RWPE1 (cell line): ENCODE measurements at regions not wholly inside any gene's neighbourhood (a gene's known extent, or its start where the extent isn't known, plus 50 kb on each side); places are given as distances from the start of the nearest gene placed in this dataset.

ENCODE experiments used
- CTCF ChIA-PET: fragments of 350-600 bp; sonication (Branson Sonifier 250); formaldehyde crosslinking; extraction: SDS; loops from one replicate; lab custom pipeline; 2021; lab: Yijun Ruan, JAX
- POLR2A ChIA-PET: fragments of 400-600 bp; formaldehyde crosslinking; extraction: SDS; loops from one replicate; lab custom pipeline; 2020; ENCODE audit warnings: antibody characterized with exemption; ENCODE audit not compliant: low non-redundant PET; lab: Yijun Ruan, JAX
- DNase-seq: peaks from one replicate; pipeline ENCODE4 v3.0.0; 2012; ENCODE audit warnings: low spot score
- H3K27ac ChIP-seq: fragments of 450-650 bp; 2 replicates; pipeline ENCODE4 v1.5.1; 2017
- CTCF ChIP-seq: fragments of 450-650 bp; conservative IDR thresholded peaks from 2 replicates; pipeline ENCODE4 v1.5.1; 2017; ENCODE audit warnings: low read depth, mild to moderate bottlenecking

DNA sequence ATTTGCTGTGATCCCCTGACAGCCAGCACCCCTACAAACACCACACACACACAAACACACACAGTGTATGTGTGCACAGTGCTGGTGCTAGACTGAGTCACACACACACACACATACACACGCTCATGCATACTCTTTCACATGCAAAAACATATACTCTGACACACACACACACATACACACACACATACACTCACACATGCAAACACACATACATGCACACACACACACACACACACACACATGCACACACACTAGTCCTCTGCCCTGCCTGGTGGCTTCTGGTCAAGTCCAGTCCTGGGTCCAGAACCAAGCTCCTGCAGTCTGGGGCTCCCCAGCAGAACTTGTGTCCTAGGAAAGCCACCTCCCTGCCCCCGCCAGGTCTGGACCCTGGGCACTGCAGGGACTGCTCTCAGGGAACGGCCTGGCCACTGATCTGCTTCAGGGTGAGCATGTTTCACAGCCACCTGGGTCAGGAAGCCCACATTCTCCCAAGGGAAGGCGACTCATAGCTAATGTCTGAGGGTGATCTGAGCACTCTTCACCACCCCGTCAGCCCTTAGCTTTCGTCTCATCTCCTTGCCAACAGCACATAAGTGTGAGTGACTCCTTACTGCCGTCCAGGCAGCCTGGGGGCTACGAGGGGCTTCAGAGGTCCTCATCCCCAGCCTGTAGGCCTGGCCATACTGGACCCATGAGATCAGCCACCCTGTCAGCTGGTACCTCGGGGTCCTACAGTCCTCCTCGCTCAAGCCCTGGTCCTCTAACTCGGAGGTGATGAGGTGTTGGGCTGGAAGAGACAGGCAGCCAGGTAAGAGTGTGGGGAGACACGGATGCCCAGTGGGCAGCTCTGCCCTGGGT lies 88.1 kb downstream of the MCFD2 start:
- no peak overlapping the region for H3K27ac ChIP-seq
- DNase-seq, result no peak
- CTCF ChIA-PET, result interaction anchor here (0.6 kb wide), 1 partner anchor 14 kb away, joined by 4 read pairs; no protein-coding TSS in a partner anchor
- no peak for TF ChIP-seq CTCF
- POLR2A ChIA-PET, result no interaction called here

DNA sequence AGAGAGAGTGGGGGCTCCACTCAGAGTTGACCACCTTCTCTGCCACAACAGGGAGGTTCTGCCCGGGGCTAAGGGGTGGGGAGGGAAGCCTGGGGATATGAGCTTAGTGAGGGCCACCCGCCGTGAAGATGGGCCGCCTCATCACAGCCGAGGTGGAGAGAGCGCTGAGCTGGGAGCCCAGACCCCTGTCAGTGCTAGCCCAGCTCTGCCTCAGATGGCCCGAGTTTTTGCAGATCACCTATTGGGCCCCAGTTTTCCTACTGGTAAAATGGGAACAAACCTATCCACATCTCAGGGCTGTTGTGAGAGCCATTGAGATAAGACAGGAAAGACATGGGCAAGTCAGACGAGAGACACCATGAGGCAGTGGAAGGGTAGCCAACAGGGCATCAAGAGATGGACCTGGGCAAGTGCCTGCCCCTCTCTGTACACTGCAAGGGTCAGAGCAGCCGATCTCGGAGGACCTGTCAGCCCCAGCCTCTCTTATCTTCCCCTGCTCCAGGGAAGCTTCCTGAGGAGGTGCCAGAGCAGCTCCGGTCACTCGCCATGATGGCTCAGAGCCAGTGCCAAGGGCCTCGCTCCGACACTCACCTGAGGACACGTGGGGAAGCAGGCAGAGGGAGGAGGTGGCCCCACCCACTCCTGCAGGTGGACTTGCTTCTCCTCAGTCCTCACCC lies 88.9 kb downstream of the MCFD2 start:
- ChIA-PET POLR2A (no interaction called here), CTCF (no interaction called here)
- no peak for DNase-seq

DNA sequence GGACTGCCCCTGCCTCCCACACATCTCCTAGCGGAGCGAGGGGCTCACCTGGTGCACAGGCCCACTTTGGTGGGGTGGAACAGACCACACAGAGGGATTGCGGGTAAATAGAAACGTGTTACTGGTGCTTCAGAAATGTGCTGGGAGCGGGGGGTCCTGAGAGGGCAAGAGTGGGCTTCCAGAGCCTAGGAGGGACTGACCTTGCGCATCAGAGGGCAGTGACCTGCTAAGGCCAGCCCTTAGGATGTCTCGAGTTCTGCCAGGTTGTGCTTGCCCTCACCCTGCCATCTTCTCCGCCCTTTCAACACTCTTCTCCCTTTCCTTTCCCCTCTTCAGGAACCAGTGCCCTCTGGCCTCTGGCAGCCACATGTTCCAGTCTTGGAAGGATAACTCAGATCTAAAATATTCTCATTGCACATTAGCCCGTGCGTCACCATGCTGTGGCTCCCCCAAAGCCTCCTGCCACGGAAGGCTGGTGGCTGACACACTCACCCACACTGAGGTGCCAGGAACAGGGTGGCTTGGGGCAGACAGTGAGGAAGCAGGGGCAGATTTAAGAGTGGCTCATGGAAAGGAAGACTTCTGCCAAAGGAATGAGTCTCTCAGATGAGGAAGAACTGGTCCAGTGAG lies 89.6 kb downstream of the MCFD2 start:
- no peak for TF ChIP-seq CTCF
- ChIA-PET POLR2A (no interaction called here), CTCF (no interaction called here)
- H3K27ac ChIP-seq, result no peak overlapping the region
- DNase-seq, result no peak

More for the DNA sequence above, 88.9 kb downstream of the MCFD2 start:
- TF ChIP-seq CTCF, result no peak
- no peak overlapping the region for H3K27ac ChIP-seq

- H3K27ac ChIP-seq, result no peak overlapping the region
- ChIA-PET POLR2A (no interaction called here), CTCF (no interaction called here)
- no peak for TF ChIP-seq CTCF
- DNase-seq, result no peak
Measured at GRCh38 chr2:46825231-46825938, 90.2 kb downstream of the MCFD2 start.

DNA sequence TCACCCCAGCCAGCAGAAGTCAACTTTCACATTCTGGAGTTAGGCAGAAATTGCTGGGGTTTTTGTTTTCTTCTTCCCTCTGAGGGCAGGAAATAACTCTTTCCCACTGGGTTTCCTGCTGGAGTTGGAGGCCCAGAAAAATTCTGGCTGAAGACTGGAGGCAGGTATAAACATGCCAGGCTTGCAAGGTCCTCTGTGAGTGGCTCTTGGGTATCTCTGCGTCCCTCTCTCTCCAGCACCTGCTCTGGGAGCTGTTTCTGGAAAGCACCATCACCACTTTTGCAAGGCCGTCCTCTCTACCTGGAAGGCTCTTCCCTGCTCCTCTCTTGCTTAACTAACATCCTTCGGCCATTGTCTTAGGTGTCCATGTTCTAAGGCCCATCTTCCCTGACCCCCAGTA lies 91.0 kb downstream of the MCFD2 start:
- CTCF ChIA-PET, result no interaction called here
- POLR2A ChIA-PET, result no interaction called here
- TF ChIP-seq CTCF, result no peak
- DNase-seq, result no peak
- H3K27ac ChIP-seq, result no peak overlapping the region

DNA sequence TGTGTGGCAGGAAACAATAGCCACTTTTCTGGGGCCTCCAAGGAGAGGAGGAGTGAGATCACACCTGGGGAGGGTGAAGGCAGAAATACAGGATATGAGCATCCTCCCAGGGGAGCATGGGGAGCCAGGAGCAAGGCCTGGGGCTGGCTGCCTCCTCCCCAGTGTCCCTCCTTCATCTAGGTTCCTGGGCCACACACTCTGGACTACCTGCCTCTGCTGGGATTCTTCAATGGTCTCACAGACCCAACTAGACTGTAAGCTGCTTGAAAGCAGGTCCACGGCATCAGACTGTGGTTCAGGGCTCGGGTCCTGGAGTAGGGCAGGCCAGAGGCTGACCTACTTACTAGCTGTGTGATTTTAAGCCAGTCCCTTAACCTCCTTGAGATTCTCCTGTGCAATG lies 94.0 kb downstream of the MCFD2 start:
- DNase-seq, result no peak
- no peak for TF ChIP-seq CTCF
- H3K27ac ChIP-seq, result no peak overlapping the region
- ChIA-PET POLR2A (no interaction called here), CTCF (no interaction called here)
